K562 (cell line): ENCODE measurements at regions not wholly inside any gene's neighbourhood (a gene's known extent, or its start where the extent isn't known, plus 50 kb on each side); places are given as distances from the start of the nearest gene placed in this dataset.

Source experiments
- ATAC-seq: fragments of 200-7000 bp; cut with Tn5 transposase; 3 replicates; pipeline ENCODE4 v1.9.1; 2020; ENCODE audit warnings: moderate library complexity
- BruUV-seq: library from RNA; stranded (reverse); fragments of 400-500 nt; replicated peaks from 2 replicates; lab custom pipeline; 2021; lab: Mats Ljungman, UMichigan
- CTCF ChIA-PET: fragments of 300-600 bp; formaldehyde crosslinking; extraction: SDS; loops from one replicate; lab custom pipeline; 2021; ENCODE audit warnings: low intra/inter-chr PET ratio; lab: Yijun Ruan, JAX
- POLR2A ChIA-PET: fragments of 300-600, 350-650 bp; sonication (Branson Sonifier 250); formaldehyde crosslinking; extraction: SDS; loops from one replicate; lab custom pipeline; 2021; ENCODE audit warnings: antibody characterized with exemption, inconsistent platforms; lab: Yijun Ruan, JAX
- DNase-seq, 4 experiments: peaks; one replicate each; pipeline versions ENCODE4 v3.0.0 to v3.0.0-alpha.2; 2011 to 2018; ENCODE audit warnings: low spot score in 3 of 4, mixed read lengths in 3 of 4; ENCODE audit errors: extremely low read depth in 1 of 4
- FAIRE-seq: peaks from 2 replicates; lab custom pipeline; 2011; peaks lifted over from hg19 to GRCh38; lab: Jason Lieb, UNC
- H2AFZ ChIP-seq: 2 replicates; pipeline ENCODE4 v1.6.0; 2011; ENCODE audit warnings: low read depth, low read length, control low read depth, inconsistent platforms
- H3K27ac ChIP-seq: fragments of 200-600 bp; 3 replicates; pipeline ENCODE4 v1.8.0; 2011; ENCODE audit warnings: low read depth, mild to moderate bottlenecking, control low read depth, inconsistent platforms, low read length, moderate library complexity, mixed read lengths; ENCODE audit errors: extremely low read depth
- H3K27me3 ChIP-seq, 2 experiments: fragments of 300-600 bp in 1 of 2; 2 replicates in 1 of 2; 3 replicates in 1 of 2; pipeline versions ENCODE4 v1.6.0 to v1.8.0; 2011; ENCODE audit warnings: inconsistent platforms in 2 of 2, low read length in 2 of 2, mild to moderate bottlenecking in 1 of 2, mixed read lengths in 1 of 2, moderate library complexity in 1 of 2; ENCODE audit not compliant: control insufficient read depth in 2 of 2, insufficient read depth in 2 of 2
- H3K36me3 ChIP-seq: fragments of 300-600 bp; 3 replicates; pipeline ENCODE4 v1.8.0; 2011; ENCODE audit warnings: mild to moderate bottlenecking, low read length, inconsistent platforms; ENCODE audit not compliant: control insufficient read depth, insufficient read depth
- H3K4me1 ChIP-seq, 2 experiments: fragments of 200-600 bp in 1 of 2; replicated peaks in 1 of 2; 2 replicates in 1 of 2; 3 replicates in 1 of 2; pipeline versions ENCODE4 v1.5.1 to v1.8.0; 2011; ENCODE audit warnings: inconsistent platforms in 2 of 2, low read length in 2 of 2, mild to moderate bottlenecking in 1 of 2, mixed read lengths in 1 of 2, moderate library complexity in 1 of 2; ENCODE audit not compliant: control insufficient read depth in 2 of 2, insufficient read depth in 2 of 2
- H3K4me2 ChIP-seq: 2 replicates; pipeline ENCODE4 v1.6.1; 2011; ENCODE audit warnings: low read length, control low read depth, inconsistent platforms, mixed read lengths; ENCODE audit not compliant: insufficient read depth
- H3K4me3 ChIP-seq: fragments of 200-600 bp; sonication (generic), shearing (Covaris generic); 2 replicates; pipeline ENCODE4 v1.5.1; 2016; ENCODE audit warnings: control low read depth, inconsistent platforms
- H3K79me2 ChIP-seq: fragments of 200-600 bp; 3 replicates; pipeline ENCODE4 v1.8.0; 2011; ENCODE audit warnings: low read length, inconsistent platforms; ENCODE audit not compliant: control insufficient read depth, insufficient read depth
- H3K9ac ChIP-seq, 2 experiments: 2 replicates each; pipeline versions ENCODE4 v1.6.0 to v1.6.1; 2011; ENCODE audit warnings: low read depth in 2 of 2, low read length in 2 of 2, control low read depth in 1 of 2, inconsistent platforms in 1 of 2, mild to moderate bottlenecking in 1 of 2, mixed read lengths in 1 of 2; ENCODE audit not compliant: insufficient read depth in 1 of 2
- H3K9me1 ChIP-seq: one replicate; pipeline ENCODE4 v1.6.0; 2011; ENCODE audit warnings: inconsistent platforms, mild to moderate bottlenecking, low read length, moderate library complexity; ENCODE audit not compliant: control insufficient read depth, insufficient read depth
- H3K9me3 ChIP-seq: replicated peaks from 2 replicates; pipeline ENCODE4 v1.5.1; 2011; ENCODE audit warnings: low read depth, low read length, inconsistent platforms; ENCODE audit not compliant: control insufficient read depth, insufficient read depth
- H4K20me1 ChIP-seq: replicated peaks from 2 replicates; pipeline ENCODE4 v1.6.1; 2011; ENCODE audit warnings: low read length, inconsistent platforms, mixed read lengths; ENCODE audit not compliant: control insufficient read depth, insufficient read depth
- ERF ChIP-seq: fragments of 450-650 bp; formaldehyde crosslinking; IDR thresholded peaks from 2 replicates; pipeline ENCODE4 v1.4.0; 2020; ENCODE audit warnings: mild to moderate bottlenecking, mixed read lengths
- FOXA1 ChIP-seq: fragments of 450-650 bp; IDR thresholded peaks from 2 replicates; pipeline ENCODE4 v1.6.1; 2016; ENCODE audit warnings: mild to moderate bottlenecking, borderline replicate concordance
- HEY1 ChIP-seq: fragments of 250-450 bp; sonication (Bioruptor Pico); IDR thresholded peaks from 2 replicates; pipeline ENCODE4 v1.5.0; 2020; ENCODE audit warnings: mild to moderate bottlenecking, moderate library complexity, borderline replicate concordance
- OTX1 ChIP-seq: fragments of 450-650 bp; formaldehyde crosslinking; IDR thresholded peaks from 2 replicates; pipeline ENCODE4 v1.4.0; 2022; ENCODE audit warnings: mild to moderate bottlenecking
- ZNF24 ChIP-seq: fragments of 450-650 bp; IDR thresholded peaks from 2 replicates; pipeline ENCODE4 v1.6.1; 2016
- WGBS: fragments of 100-300 bp; shearing (Covaris generic); methylation state at CpG from one replicate; pipeline ENCODE4 v1.1.6; 2016; ENCODE audit warnings: low coverage, mixed read lengths; ENCODE audit not compliant: insufficient coverage; ENCODE audit errors: missing lambda C conversion rate; 5-methylcytosine and 5-hydroxymethylcytosine counted together
- in situ Hi-C: fragments of 300-500 bp; cut with MboI; formaldehyde crosslinking; loops from 4 replicates; pipeline ENCODE4 v1.15.0; 2018; ENCODE audit warnings: inconsistent platforms, mixed read lengths
- intact Hi-C: fragments of 100-400 bp; cut with micrococcal nuclease; formaldehyde crosslinking; loops from 2 replicates; pipeline ENCODE4 v1.14.2; 2022
- TF ChIP-seq, protein P1 (sequence below): fragments of 200-400 bp; formaldehyde crosslinking; IDR thresholded peaks from 2 replicates; pipeline ENCODE4 v1.6.1; 2017; ENCODE audit warnings: mild to moderate bottlenecking, low read depth, low read length, moderate library complexity
- TF ChIP-seq, protein P2 (sequence below), 2 experiments: fragments of 450-650 bp in 1 of 2; sonication (generic) in 1 of 2; formaldehyde crosslinking in 1 of 2; IDR thresholded peaks; 2 replicates each; pipeline versions ENCODE4 v1.7.1 to v1.9.0; 2016 to 2022; ENCODE audit warnings: inconsistent platforms in 1 of 2, mild to moderate bottlenecking in 1 of 2, missing genetic modification reagents in 1 of 2

DNA sequence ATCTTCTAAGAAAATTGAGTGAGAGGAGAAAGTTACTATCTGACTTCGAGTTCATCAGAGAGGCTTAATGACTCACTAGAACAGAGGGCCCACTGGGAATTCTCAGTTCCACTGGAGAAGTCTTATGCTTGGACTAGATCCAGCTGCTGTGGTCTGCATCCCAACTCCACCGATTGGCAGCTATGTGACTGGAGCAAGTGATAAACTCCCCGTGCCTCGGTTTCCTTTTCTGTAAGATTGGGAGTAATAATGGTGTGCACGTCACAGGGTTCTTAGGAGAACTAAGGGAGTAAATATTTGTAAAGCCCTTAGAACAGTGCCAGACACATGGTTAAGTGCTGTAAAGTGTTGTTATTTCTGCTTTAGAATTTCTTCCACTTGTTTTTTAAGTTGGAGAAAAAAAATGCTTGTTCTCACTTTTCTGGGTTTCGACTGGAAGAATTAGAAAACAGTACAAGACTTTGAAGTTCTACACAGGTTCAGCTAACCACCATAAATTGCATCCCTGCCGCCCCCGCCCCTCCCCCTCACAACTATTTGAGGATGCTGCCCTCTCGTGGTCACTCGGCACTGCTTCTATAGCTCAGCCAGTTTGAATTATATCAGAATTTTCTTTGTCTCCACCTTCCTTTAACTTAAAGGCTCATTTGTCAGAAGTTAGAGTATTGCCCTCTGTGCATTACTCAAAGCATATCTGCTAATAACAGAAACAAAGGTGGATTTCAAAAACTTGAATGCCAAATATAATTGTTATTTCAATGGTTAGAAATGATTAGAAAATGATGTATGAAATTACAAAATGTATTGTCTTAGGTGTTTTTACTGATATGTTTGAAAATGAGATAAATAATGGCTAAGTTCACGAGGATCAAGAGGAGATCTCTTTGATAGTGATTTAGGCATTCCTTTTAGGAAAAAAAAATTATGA is 95.0 kb upstream of the IFNGR1 start (continued):
- TF ChIP-seq, protein P1, sequence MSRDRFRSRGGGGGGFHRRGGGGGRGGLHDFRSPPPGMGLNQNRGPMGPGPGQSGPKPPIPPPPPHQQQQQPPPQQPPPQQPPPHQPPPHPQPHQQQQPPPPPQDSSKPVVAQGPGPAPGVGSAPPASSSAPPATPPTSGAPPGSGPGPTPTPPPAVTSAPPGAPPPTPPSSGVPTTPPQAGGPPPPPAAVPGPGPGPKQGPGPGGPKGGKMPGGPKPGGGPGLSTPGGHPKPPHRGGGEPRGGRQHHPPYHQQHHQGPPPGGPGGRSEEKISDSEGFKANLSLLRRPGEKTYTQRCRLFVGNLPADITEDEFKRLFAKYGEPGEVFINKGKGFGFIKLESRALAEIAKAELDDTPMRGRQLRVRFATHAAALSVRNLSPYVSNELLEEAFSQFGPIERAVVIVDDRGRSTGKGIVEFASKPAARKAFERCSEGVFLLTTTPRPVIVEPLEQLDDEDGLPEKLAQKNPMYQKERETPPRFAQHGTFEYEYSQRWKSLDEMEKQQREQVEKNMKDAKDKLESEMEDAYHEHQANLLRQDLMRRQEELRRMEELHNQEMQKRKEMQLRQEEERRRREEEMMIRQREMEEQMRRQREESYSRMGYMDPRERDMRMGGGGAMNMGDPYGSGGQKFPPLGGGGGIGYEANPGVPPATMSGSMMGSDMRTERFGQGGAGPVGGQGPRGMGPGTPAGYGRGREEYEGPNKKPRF, result no peak
- TF ChIP-seq ERF (no peak), FOXA1 (no peak)

DNA sequence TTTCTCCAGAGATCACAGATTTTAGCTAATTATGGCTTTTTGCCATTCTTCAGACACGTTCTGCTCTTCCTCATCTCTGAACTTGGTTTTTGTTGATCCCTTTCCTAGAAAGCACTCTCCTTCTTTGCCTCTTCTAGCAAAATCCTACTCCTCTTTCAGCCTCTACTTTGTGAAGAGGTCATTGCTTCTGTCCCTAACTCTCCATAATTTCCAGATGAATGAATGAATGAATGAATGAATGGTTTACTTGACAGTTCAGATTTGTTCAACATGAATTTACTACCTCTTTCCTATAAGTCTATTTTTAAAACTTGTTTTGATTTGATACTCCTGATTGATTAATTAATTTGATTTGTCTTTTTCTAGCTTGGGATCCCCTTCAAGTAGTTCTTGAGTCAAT is 94.0 kb upstream of the IFNGR1 start:
- Histone ChIP-seq H3K36me3 (no peaks in the 10 kb centered on the region), H3K9me1 (no peaks in the 10 kb centered on the region), H3K27me3 (no peaks in the 10 kb centered on the region), H3K9ac (no peak overlapping the region), H4K20me1 (no peaks in the 10 kb centered on the region), H3K4me2 (no peak overlapping the region), H2AFZ (no peak overlapping the region), H3K79me2 (no peaks in the 10 kb centered on the region), H3K9me3 (no peaks in the 10 kb centered on the region), H3K4me1 (0 out of 5 replicates have a peak, but pooled peaks cover 0 to 6% of the 10 kb centered on the region in 2 experiments), H3K27ac (no peak overlapping the region), H3K4me3 (no peak overlapping the region)
- DNase-seq (no peak), ATAC-seq (no peak), FAIRE-seq (no peak)
- in situ Hi-C loops, result no loop called here
- 5% methylated on average over 1 of the region's 1 CpG for WGBS
- BruUV-seq, result no TSS peak
- CTCF ChIA-PET, result interaction anchor here (2.5 to 3.1 kb wide), 2 partner anchors 41 to 219 kb away, joined by 18 to 23 read pairs; no protein-coding TSS in a partner anchor
- POLR2A ChIA-PET, result no interaction called here
- intact Hi-C loops, result loop anchor here (5.0 kb wide), 1 partner anchor 346 kb away; no protein-coding TSS in a partner anchor
- TF ChIP-seq HEY1 (CRISPR knock-in tag) (no peak), ZNF24 (peak; percentile 62; the same call in 1 of the 2 replicates), OTX1 (CRISPR knock-in tag) (no peak)
- TF ChIP-seq, protein P2, sequence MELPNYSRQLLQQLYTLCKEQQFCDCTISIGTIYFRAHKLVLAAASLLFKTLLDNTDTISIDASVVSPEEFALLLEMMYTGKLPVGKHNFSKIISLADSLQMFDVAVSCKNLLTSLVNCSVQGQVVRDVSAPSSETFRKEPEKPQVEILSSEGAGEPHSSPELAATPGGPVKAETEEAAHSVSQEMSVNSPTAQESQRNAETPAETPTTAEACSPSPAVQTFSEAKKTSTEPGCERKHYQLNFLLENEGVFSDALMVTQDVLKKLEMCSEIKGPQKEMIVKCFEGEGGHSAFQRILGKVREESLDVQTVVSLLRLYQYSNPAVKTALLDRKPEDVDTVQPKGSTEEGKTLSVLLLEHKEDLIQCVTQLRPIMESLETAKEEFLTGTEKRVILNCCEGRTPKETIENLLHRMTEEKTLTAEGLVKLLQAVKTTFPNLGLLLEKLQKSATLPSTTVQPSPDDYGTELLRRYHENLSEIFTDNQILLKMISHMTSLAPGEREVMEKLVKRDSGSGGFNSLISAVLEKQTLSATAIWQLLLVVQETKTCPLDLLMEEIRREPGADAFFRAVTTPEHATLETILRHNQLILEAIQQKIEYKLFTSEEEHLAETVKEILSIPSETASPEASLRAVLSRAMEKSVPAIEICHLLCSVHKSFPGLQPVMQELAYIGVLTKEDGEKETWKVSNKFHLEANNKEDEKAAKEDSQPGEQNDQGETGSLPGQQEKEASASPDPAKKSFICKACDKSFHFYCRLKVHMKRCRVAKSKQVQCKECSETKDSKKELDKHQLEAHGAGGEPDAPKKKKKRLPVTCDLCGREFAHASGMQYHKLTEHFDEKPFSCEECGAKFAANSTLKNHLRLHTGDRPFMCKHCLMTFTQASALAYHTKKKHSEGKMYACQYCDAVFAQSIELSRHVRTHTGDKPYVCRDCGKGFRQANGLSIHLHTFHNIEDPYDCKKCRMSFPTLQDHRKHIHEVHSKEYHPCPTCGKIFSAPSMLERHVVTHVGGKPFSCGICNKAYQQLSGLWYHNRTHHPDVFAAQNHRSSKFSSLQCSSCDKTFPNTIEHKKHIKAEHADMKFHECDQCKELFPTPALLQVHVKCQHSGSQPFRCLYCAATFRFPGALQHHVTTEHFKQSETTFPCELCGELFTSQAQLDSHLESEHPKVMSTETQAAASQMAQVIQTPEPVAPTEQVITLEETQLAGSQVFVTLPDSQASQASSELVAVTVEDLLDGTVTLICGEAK (IDR thresholded peaks at IDR 0.05), result no peak
- TF ChIP-seq, protein P2 (CRISPR knock-in tag; IDR thresholded peaks at IDR 0.05), result no peak
